Tibial nerve (tissue), 4 donors: ENCODE measurements at regions not wholly inside any gene's neighbourhood (a gene's known extent, or its start where the extent isn't known, plus 50 kb on each side); places are given as distances from the start of the nearest gene placed in this dataset.

Experiments used
- CTCF ChIP-seq, 5 experiments: fragments of 200-600 bp in 3 of 5; fragments of 450-650 bp in 2 of 5; sonication (generic) in 3 of 5; IDR thresholded peaks; one replicate each; pipeline ENCODE4 v1.5.1; 2016 to 2019; ENCODE audit warnings: antibody characterized with exemption in 5 of 5, mild to moderate bottlenecking in 3 of 5, moderate library complexity in 2 of 5
- EP300 ChIP-seq, 2 donors: sonication (generic); formaldehyde crosslinking; IDR thresholded peaks; one replicate each; pipeline ENCODE4 v1.6.1; 2017; ENCODE audit warnings: antibody characterized with exemption in 2 of 2, mild to moderate bottlenecking in 1 of 2
- POLR2A ChIP-seq, 2 donors: fragments of 450-650 bp; IDR thresholded peaks; one replicate each; pipeline ENCODE4 v1.6.1; 2017; ENCODE audit warnings: antibody characterized with exemption in 2 of 2, mild to moderate bottlenecking in 2 of 2, moderate library complexity in 2 of 2

- TF ChIP-seq POLR2A (IDR thresholded peaks at IDR 0.05) = no peak
- no peak for TF ChIP-seq CTCF (IDR thresholded peaks at IDR 0.05)
- TF ChIP-seq EP300 (IDR thresholded peaks at IDR 0.05) = no peak
Observed at GRCh38 chr9:103713631-103714030, 380.5 kb upstream of the SMC2 start.
